Hematopoietic multipotent progenitor cell (in vitro differentiated cells): ENCODE measurements at regions not wholly inside any gene's neighbourhood (a gene's known extent, or its start where the extent isn't known, plus 50 kb on each side); places are given as distances from the start of the nearest gene placed in this dataset.
"Not testable (repeated sequence)": the region's sequence is repeated elsewhere in the genome, so short reads cannot be mapped to it uniquely, and the experiment has no call there.

ENCODE experiments used
- DNase-seq, 3 donors: peaks; one replicate each; pipeline ENCODE4 v3.0.0-alpha.2; 2011 to 2015; ENCODE audit warnings: low read depth in 2 of 3, low spot score in 2 of 3

DNA sequence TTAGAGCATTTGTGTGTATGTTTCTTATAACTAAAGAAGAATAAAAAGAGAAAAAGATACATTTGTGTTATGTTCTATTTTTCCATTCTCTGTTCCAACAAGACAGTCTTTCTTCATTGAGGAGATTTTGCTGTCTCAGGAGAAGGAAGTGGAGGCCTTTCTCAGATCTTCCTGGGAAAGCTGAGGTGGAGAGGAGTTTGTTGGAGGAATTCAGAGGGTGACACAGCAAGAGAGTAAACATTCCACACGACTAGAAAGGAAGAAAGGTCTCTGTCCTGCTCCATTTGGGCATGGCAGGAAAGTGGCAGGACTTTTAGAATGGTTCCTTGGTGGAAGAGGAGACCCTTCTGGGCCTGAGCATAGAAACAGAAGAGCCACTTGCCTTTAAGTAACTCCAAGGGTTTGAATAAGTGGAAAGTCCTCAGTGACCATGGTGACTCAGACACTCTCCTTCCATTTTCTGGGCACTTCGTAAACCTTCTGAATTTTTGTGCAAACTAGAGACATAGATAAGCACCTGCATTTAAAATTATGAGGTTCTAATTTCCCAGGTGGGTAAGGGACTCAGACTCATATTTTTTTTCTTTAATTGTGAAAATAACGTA is 52.3 kb upstream of the COL5A2 start:
- DNase-seq = no peak

DNA sequence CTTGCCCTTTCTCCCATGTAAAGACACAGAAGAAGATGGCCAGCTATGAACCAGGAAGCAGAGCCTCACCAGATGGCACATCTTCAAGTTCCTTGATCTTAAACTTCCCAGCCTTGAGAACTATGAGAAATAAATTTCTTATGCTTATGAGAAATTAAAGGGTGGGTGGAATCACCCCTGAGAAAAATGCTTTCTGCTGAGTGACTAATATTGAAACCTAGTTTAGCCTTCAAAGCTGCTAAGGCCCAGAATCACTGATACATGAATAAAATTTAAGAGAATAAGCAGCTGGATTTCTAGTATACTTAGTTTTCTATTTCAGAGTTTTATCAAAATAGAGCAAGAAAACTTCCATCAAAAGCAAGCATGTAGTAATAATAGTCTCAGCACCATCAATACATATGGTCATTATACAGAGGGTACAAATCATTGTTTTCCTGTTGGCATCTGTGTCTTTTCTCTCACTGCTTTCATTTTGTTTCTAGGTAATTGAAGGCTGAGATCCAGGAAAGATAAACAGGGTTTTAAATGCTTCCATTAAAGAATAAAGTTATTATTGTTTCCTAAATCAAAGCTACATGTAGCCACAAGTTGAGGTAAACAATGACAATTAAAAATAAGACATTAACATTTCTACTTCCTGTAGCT is 53.3 kb upstream of the COL5A2 start:
- DNase-seq = no peak

DNA sequence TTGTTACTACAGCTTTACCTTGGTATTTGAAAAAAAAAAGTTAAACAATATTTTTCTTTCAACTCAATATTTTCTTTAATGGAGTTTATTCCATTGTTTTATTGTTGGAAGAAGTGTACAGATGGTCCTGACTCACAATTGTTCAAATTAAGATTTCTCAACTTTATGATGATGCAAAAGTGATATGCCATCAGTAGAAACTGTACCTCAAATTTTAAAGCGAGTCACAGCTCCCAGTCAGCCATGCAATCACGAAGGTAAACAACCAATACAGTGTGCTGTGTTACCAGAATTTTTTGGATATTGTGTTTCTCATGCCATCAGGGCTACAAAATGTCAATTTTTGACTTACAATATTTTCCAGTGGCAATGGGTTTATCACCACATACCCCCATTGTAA is 54.0 kb upstream of the COL5A2 start:
- no peak for DNase-seq

DNA sequence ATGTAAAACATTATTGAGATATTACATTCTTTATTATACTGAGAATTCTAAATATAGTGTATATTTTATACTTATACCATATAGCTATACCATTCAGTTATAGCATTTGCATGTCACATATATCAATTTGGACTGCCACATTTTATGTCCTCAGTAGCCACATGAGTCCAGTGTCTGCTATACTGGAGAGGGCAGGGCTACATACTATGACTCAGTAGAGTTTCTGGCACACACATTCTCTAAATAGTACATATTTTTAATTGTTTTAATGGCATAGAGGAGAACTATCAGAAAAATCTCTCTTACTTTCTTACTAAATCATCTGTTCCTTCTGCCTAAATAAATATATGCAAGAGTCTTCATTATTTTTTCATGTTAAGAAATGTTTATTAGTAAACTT is 55.4 kb upstream of the COL5A2 start:
- no peak for DNase-seq

DNA sequence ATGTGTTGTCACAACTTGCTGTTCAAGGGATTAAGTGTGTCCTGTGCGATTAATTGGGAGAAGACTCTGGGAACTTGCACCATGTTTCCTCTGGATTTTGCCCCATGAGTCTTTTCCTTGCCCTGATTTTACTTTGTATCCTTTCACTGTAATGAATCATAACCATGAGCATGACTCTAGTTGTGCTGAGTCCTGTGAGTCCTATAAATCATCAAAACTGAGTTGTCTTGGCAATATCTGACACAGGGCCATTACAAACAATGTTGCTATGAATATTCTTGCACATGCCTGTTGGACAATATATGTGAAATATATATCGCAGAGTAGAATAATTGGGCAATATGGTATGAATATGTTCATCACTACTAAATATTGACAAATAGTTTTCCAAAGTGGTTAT is 56.5 kb upstream of the COL5A2 start:
- DNase-seq = no peak

DNA sequence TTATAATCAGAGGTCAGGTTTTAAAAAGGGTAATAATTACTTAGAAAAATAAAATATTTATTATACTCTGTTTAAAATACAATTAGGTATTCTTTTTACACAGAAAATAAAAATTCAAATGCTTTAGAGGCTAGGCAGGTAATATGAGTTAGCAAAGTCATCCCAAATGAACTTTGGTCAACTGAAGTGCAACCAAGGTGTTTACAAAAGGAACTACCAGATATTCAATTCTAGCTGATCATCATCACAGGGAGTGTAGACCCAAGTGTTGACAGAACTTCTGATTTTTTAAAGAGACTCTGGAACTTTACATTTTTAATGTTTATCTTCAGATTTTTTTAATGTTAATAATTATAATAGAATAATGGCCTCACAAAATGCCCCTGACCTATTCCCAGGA is 59.3 kb upstream of the COL5A2 start:
- DNase-seq = no peak

DNA sequence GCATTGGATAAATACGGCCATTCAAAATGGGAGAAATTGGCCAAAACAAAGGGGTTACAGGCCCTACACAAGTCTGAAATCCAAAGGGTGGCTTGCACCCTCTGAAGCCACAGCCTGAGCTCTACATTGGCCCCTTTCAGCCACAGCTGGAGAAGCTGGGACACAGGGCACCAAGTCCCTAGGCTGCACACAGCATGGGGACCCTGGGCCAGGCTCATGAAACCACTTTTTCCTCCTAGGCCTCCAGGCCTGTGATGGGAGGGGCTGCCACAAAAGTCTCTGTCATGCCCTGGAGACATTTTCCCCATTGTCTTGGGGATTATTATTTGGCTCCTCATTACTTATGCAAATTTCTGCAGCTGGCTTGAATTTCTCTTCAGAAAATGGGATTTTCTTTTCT is 64.3 kb upstream of the COL5A2 start:
- not testable (repeated sequence) for DNase-seq

DNA sequence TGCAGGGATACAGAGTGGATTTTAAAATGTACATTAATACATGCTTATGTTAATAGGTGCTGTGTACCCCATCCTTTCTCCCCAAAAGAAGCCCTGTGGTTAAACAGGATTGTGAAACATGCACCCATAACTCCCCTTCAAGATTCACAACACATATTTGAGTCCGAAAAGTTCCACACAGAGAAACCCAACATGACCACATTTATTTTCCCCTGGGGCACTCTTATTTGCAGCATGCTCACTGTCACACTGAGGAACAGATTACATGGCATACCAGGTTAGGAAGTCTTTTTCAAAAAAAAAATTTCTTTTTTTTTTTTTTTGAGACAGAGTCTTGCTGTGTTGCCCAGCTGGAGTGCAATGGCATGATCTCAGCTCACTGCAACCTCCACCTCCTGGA is 67.7 kb upstream of the COL5A2 start:
- no peak for DNase-seq

DNA sequence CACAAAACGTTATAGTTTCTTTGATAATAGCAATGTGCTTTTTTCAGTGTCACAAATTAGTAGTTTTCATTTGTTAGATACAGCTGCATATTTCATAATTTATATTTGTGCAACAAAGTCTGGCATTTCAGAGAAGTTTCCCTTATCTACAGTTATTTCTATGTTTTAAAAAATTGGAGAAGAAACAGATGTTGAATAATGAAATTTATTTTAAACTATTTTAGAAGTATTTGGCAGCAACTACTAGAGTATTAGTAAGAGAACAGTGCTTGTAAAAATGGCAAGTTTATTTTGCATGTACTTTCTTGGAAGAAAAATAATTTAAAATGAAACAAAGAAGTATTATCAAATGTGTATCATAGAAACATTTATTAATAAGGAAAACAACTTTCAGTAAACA is 68.6 kb upstream of the COL5A2 start:
- DNase-seq = no peak

DNA sequence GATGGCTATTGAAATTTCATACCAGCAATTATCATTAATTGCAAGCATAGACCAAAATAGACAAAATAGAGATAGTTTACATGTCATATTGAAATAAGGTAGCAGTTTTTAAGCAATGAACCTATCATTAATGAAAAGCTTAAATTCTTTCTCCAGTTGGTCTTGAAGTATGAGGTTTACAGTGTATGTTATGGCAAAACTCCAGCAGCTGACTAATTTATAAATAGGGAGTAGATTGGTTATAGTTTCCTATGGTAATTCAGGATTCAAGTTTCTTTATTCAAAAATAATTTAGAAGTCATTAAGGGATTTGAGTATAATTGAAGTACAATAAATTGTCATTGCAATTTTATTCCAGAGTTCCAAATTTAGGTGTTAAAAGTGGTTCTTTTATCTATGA is 69.6 kb upstream of the COL5A2 start:
- DNase-seq = no peak

DNA sequence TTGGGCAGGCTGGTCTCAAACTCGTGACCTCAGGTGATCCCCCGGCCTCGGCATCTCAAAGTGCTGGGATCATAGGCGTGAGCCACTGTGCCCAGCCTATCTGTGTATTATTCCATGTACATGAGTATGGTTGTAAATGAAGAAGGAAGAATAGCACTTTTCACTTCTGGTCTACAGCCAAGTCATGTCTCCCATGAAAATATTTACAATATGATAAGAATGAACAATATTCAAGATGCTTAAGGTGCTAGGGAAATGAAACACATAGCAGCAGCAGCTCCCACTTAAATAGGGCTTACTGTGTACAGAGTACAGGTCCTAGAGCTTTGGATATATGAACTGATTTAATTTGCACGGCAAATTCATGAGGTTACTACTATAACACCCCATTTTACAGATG is 70.3 kb upstream of the COL5A2 start:
- DNase-seq = no peak

DNA sequence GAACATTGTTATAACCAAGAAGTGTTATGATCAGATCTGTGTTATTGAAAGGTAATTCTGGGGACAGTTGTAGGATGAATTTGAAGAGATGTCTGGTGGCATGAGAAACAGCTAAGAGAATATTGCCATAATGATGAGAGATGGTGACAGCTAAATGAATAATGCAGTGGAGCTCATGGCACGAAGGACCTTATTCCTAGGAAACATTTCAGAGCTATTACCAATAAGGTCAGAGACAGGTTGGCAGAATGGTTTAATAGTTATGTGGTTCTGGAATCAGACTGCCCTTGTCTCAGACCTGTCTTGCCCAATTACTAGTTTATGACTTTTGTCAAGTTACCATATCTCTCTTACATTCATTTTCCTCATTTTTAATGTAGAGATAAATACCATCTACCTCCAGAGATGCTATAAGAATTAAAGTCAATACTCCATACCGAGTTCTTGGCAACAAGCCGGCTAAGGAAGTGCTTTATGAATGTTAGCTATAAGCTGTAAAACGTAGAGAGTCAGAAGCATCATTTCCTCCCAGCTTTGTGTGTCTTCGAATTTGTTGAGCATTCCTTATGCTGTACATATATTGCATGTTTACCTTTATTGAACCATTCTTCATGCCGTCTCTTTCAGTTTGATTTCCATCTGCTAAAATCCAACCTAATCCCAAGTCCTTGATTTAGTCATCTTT is 73.6 kb upstream of the COL5A2 start:
- no peak for DNase-seq

DNA sequence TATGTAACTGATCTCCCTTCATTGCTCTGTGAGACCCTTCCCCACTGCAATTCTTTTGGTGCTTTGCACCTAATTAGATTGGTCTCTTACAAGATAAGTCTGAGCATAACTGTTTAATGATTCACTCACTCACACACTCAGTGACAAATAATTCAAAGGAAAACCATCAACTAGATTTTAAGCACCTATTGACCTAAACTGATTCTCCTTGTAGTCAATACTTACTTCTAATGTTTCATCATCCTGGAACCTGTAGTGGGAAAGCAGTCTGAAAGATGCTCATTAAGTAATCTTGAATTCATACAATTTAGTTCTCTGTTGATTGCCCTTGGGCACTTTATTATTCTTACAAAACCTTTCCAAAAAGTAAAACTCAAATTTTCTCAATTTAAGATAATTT is 74.3 kb upstream of the COL5A2 start:
- DNase-seq = no peak

DNA sequence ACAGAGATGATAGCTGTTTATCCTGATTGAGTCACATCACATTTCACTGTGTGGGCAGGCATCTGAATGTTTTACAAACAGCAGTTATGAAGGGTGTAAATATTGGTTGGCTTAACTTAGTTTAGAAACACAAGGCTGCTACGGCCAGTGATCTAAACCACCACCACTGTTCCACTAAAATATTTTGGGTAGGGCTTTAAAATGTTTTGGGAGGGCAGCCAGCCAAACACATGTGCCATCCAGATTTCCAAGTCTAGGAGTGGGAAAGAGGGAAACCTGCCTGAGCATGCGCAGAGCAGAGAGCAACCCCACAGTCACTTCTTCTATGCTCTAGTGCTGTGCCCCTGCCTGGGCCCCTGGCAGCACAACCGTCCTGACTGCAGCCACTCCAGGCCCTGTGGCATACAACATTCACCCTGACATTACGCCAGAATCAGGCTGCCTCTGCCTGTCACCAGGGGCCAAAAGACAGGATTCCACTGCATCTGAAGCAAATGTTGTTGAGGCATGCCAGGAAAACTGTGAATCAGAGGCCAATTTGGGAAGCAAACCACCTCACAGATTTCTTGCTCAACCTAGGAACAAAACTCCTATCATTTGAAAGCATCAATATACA is 74.8 kb upstream of the COL5A2 start:
- no peak for DNase-seq

DNA sequence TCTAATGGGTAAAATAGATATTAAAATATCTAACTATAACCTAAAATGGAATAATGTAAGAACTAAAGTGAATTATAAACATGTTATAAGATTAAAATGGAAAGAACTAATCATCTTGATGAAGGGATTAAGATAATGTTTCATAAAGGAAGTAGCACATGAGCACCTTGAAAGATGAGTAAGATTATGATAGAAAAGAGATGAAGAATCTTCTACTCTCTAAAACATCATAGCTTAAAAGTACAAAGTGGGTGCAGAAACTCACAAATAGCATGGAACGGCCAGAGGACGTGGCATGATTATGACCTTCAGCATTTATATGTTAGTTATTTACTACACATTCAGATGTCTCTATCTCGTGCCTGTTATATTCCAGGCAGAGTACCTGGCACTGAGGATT is 76.2 kb upstream of the COL5A2 start:
- DNase-seq = no peak

DNA sequence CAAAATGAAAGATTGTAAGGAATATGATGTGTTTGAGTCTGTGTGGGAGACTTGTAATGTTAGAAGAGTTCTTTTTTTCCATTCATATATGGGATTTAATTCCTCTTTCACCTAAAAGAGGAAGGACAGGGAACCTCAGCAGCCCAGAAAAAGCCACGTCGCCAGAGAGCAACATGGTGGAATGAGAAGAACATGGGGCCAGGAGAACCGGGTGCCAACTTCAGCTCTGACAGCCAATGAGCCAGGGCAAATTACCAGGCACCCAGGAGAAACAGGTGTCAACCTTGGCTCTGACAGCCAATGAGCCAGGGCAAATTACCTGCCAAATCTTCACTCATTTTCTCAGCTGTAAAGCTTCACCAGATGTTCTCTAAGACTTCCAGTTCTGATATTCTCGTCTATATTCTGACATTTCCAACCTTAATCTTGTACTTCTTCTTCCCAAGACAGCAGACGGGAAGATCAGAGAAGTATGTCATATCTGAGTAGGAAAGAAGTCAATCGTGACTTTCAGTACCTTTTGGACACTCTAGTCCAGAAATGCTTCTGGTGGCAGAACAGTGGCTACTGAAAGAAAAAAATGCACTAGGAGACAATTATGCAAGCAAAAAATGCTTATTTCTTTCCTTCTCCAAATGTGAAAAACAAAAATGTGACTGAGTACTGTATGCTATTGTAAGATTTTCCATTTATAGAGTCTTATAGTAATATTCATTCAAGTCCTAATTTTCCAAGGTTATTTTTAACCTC is 79.2 kb upstream of the COL5A2 start:
- DNase-seq = no peak

DNA sequence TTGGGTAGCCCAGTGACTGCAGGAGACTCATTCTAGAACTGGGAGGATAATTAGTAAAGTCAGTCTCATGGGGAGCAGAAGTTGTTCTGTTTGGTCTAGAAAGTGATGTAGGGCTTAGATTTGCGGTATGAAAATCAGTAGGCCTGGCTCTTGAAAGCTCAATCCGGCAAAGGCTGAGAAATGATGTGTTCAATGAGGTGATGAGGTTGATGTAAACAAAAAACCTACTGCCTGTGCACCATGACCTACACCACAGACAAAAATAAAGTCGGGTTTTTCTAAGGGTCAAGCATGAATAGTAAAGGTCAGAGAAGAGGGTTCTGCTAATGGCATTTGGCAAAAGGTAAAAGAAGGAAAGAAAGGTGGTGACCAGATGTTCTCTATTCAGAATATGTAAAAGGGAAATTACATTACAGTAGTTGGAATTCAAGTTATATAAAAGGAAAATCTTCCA is 80.8 kb upstream of the COL5A2 start:
- DNase-seq = no peak

DNA sequence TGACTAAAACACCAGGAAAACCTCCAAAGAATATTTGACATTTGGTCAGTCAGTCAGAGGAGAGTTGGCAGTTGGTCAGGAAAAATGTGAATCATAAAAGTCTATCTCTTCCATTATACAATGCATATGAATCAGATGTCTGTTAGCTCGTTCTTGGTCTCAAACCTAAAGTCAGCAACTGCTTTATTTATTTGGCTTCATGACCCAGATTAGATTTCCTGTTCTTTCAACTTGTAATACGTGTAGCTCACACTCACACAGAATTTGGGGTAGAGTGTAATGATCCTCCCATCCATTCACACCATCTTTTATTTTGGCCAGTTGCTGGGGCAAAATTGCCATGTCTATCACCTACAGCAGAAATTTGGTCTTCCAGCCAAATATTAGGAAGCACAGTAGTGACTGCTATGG is 81.9 kb upstream of the COL5A2 start:
- no peak for DNase-seq

DNA sequence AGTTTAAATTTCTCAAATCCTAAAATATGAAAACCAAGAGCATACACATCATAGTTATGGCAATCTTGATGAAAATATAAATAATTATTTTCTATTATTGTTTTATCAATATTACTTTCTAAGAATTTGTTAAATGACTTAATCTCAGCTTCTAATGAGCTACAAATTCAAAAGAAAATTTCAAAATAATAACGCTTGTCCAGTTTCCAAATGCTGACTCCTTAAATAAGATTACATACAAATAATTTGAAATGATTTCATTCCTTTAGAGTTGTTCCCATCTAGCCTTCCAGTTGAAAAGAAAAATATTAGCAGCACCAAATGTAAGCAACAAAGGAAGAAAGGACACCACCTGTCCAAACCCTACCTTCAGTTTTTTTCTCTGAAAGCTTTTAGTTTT is 82.4 kb upstream of the COL5A2 start:
- DNase-seq = no peak

DNA sequence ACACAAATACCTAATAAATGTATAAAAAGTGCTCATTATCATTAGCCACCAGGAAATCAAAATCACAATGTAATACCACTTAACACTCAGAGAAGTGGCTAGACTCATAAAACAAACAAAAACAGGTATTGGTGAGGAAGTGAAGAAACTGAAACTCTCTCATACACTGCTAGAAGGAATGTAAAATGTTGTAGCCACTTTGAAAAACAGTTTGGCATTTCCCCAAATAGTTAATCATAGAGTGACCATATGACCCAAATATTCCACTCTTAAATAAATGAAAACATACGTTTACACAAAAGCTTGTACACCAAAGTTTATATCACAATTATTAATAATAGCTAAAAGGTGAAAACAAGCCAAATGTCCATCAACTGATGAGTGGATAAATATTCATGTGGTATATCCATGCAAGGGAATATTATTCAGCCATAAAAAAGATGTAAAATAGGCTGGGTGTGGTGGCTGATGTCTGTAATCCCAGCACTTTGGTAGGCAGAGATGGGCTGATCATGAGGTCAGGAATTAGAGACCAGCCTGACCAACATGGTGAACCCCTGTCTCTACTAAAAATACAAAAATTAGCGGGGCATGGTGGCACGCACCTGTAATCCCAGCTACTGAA is 86.2 kb upstream of the COL5A2 start:
- DNase-seq = no peak

DNA sequence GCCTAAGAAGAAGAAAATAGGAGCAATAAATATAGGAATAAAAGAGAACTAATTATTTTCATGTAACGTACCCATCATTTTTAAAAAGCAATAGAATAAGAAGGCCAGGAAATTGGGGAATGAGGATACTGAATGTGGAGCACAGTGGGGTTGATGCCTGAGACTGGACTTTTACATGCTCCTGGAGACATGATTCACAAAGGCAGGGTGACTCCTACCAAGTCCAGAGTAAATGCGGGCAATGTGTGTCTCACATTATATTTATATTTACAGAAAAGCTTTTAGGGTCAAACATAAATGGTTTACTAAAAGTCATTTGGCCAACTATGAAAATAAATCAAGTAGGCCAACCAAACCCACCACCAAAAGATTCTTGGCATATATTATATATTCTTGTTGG is 87.9 kb upstream of the COL5A2 start:
- no peak for DNase-seq
